Stimulated activated CD4-positive, alpha-beta T cell treated with anti-CD3 and anti-CD28 coated beads, Interleukin-1b, Interleukin-23, amount 100 ng/mL, for 4 hours (primary cell): ENCODE measurements at regions not wholly inside any gene's neighbourhood (a gene's known extent, or its start where the extent isn't known, plus 50 kb on each side); places are given as distances from the start of the nearest gene placed in this dataset.
"Not testable (repeated sequence)": the region's sequence is repeated elsewhere in the genome, so short reads cannot be mapped to it uniquely, and the experiment has no call there.

Experiments
- DNase-seq, 2 donors: peaks; one replicate each; pipeline ENCODE4 v3.0.0-alpha.2; 2020; ENCODE audit warnings: low read depth in 2 of 2

DNA sequence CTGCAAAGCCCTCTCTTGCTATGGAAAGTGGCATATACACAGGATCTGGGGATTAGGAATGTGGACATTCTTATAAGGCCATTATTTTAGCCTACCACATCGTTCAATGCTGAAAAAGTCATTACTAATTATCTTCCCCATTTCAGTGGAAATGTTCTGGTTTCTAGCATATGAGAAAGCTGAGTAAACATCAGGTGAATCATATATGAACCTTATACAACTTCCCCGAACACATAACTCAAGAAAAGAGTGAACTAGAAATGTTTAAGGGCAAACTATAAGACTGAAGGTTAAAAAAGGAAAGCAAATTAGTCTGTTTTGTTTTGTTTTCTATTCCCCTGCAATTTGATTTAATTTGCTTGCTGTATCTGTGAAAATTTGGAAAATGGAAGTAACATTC, 62.5 kb upstream of the SEC22B start:
- not testable (repeated sequence) for DNase-seq

DNA sequence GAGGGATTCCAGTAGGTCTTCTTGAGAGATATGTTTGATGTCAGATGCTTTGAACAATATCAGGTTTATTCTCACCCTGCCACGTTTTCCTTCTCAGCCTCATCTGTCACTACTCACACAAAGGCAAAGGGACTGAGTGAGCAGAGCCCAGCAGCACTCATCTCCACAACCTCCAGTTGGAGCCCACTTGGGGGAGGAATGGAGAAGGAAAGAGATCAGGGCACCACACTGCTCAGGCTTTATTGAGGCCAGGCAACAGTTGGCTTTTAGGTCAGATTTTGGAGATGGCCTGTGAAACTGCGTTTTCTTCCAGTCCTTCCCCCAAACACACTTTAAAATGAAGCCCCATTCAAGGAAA, 57.3 kb upstream of the SEC22B start:
- not testable (repeated sequence) for DNase-seq

DNA sequence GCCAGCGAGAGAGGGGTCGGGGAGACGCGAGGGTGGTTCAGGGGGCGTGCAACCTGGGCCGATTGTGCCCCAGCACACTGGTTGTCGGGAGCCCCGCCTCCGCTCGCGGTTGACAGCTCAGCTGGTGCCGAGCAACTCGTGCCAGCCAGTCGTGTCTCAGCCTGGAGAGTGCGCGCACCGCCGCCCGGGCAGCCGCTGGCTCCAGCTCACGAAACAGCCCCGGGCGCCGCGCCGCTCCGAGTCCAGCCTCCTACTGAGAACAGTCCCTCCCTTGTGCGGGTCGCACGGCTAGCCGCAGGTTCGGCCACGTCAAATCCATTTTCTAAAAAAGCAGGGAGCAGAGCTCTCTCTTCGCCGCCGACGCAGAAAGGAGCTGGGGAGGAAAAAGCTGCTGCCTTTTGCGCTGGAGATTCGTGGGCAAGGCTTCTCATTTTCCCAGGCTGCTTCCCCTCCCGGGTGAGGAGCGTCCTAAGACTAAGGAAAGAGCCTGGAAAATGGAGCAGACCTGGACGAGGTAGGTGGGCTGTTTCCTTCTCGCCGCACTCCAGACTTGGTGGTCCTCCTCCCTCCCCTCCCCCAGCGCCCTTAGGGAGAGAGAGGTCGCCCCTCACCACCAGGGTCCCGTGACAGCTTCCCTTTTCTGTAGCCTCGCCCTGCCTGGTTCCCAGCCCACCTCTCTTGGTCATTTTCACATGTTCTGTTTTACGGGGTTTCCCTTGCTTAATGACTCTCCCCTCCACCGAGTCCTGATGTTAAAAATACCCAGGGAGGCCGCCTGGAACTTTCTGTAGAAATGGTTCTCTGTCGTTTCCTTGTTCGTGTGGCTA, 56.7 kb upstream of the SEC22B start:
- DNase-seq, result not testable (repeated sequence)

DNA sequence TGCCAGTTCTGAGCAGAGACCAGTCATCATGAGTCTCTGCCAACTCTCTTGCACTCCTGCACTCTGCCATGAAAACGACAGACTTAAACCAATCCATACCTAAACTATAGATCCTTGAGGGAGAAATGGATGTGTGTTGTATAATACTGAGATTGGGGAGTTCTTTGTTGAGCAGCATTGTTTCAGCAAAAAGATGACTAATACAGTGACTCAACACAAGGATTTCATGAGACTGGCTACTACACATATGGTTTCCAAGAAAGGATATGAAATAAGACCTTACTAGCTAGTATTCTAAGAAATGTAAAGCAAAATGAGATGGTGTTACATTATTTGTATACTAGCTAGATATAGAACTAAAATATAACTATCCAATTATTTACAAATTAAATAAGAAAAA, 53.5 kb upstream of the SEC22B start:
- not testable (repeated sequence) for DNase-seq
